GM12865 (cell line): ENCODE measurements at regions not wholly inside any gene's neighbourhood (a gene's known extent, or its start where the extent isn't known, plus 50 kb on each side); places are given as distances from the start of the nearest gene placed in this dataset.
"Not testable (repeated sequence)": the region's sequence is repeated elsewhere in the genome, so short reads cannot be mapped to it uniquely, and the experiment has no call there.

Source experiments
- DNase-seq: peaks from one replicate; pipeline ENCODE4 v3.0.0; 2010; ENCODE audit warnings: low read depth
- H3K4me3 ChIP-seq: 2 replicates; pipeline ENCODE4 v1.5.1; 2011; ENCODE audit warnings: mild to moderate bottlenecking, low read depth, low read length, control low read depth
- CTCF ChIP-seq: IDR thresholded peaks from 2 replicates; pipeline ENCODE4 v1.5.1; 2011; ENCODE audit warnings: low read length, control low read depth, low read depth, inconsistent platforms; ENCODE audit not compliant: insufficient read depth; ENCODE audit errors: missing control alignments

GRCh38 chr9:11159318-11159862, 546.6 kb upstream of the PTPRD start:
- TF ChIP-seq CTCF, result no peak
- DNase-seq, result no peak
- H3K4me3 ChIP-seq, result no peak overlapping the region

- DNase-seq, result no peak
- no peak overlapping the region for H3K4me3 ChIP-seq
- no peak for TF ChIP-seq CTCF
Observed at GRCh38 chr9:11163843-11164242, 551.0 kb upstream of the PTPRD start.

GRCh38 chr9:11182001-11182400, 569.2 kb upstream of the PTPRD start:
- no peak overlapping the region for H3K4me3 ChIP-seq
- no peak for DNase-seq
- TF ChIP-seq CTCF, result no peak

GRCh38 chr9:11190719-11191118, 577.9 kb upstream of the PTPRD start:
- DNase-seq, result no peak
- no peak for TF ChIP-seq CTCF
- no peak overlapping the region for H3K4me3 ChIP-seq

GRCh38 chr9:11192993-11193392, 580.2 kb upstream of the PTPRD start:
- H3K4me3 ChIP-seq, result no peak overlapping the region
- no peak for TF ChIP-seq CTCF
- DNase-seq, result no peak

GRCh38 chr9:11194246-11194645, 581.4 kb upstream of the PTPRD start:
- H3K4me3 ChIP-seq, result no peak overlapping the region
- TF ChIP-seq CTCF, result no peak
- DNase-seq, result no peak

- H3K4me3 ChIP-seq, DNase-seq: not testable (repeated sequence)
Observed at GRCh38 chr9:11196840-11197365, 584.1 kb upstream of the PTPRD start.
